HG02588 (cell line): ENCODE measurements at regions not wholly inside any gene's neighbourhood (a gene's known extent, or its start where the extent isn't known, plus 50 kb on each side); places are given as distances from the start of the nearest gene placed in this dataset.

ENCODE experiments used
- ATAC-seq: cut with Tn5 transposase; IDR thresholded peaks from one replicate; pipeline ENCODE4 v1.9.1; 2021; ENCODE audit warnings: mild to moderate bottlenecking, moderate library complexity; ENCODE audit not compliant: unreplicated experiment

DNA sequence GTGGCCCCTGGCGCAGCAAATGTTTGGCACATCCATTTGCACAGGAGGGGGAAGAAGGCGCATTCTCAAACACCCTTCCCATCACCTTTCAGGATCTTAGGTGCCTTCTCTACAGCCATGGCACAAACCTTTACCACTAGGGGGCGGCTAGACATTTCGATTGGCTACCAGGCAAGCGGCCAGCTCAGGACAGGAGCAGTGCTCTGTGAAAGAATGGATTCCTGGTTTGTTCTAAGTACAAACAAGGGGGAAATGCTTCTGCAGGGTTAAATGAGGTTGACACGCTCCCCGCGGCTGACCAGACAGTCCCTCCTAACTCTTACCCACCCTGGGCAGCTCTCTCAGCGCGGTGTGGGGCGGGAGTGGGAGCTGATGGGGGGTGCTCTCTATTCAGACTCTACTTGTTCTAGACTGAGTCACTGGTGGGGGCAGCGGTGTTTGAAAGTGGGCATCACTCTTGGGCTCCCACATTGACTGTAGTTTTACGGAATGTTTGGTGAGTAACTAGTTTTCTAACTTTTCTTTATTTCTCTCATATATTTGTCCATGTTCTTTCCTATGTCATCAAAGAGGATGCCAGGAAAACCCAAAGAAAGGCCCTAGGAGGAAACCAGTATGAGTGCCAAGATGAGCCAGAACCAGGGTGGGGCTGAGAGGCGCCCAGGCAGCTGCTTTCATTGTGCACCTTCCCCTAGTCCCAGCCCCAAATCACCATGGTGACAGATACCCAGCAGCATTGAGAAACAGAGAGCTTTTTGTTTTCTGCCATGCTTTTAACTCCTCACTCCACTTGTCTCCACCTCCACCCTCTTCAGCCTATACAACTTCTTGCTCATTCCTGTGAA is 61.4 kb upstream of the GPR158 start:
- peak; percentile 87 for ATAC-seq

DNA sequence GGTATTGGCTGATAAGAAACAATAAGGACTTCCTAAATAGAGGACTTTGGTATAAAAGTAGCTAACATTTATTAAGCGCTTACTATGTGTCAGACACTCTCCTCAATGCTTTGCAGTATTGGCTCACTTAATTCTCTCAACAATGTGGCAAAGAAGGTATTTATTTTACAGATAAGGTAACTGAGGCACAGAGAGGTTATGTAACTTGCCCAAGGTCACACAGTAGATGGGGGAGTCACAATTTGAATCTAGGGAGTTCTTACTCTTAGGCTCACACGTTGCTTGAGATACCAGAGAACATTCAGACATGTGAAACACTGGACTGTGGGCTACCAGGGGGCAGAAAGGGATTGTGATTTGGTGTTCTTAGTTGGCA is 60.8 kb upstream of the GPR158 start:
- ATAC-seq: no peak

DNA sequence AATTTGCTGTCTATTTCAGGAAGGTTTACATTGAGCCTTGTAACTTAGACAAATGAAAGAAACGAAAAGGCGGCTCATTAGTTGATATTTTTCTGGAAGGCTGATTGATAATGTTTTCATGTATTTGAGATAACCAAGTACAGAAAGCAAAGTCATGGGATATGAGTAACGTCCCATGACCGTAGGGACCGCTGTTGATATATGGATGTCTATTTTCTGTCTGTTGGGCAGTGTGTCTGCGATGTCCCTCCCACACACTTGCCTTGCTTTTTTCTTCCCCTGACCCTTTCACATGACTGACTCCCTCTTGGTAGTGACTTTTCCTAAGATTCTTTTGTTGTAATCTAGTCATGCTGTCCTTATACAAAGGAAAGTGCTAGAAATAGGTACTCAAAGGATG is 57.0 kb upstream of the GPR158 start:
- no peak for ATAC-seq

DNA sequence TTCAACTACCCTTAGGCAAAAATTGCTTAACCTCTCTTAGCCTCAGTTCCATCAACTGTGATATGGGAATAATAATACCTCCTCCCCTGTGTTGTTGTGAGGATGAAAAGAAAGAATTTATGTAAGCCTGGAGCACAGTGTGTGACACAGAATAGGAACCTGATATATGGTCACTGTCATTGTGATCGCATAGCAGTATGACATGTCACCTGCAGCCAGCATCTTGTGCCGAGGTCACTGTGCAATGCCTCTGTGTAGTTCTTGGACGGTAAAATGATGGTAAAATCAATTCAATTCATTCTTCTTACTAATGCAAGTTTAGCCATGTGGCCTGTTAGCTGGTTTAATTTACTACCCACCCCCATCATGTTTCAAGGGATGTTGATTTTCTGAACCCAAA is 54.6 kb upstream of the GPR158 start:
- no peak for ATAC-seq
